GM21367 (cell line): ENCODE measurements at regions not wholly inside any gene's neighbourhood (a gene's known extent, or its start where the extent isn't known, plus 50 kb on each side); places are given as distances from the start of the nearest gene placed in this dataset.
"Not testable (repeated sequence)": the region's sequence is repeated elsewhere in the genome, so short reads cannot be mapped to it uniquely, and the experiment has no call there.

ENCODE experiments used
- ATAC-seq: cut with Tn5 transposase; IDR thresholded peaks from one replicate; pipeline ENCODE4 v1.9.1; 2021; ENCODE audit not compliant: unreplicated experiment

- no peak for ATAC-seq
Measured at GRCh38 chr6:155654474-155654873, 198.8 kb upstream of the NOX3 start.

DNA sequence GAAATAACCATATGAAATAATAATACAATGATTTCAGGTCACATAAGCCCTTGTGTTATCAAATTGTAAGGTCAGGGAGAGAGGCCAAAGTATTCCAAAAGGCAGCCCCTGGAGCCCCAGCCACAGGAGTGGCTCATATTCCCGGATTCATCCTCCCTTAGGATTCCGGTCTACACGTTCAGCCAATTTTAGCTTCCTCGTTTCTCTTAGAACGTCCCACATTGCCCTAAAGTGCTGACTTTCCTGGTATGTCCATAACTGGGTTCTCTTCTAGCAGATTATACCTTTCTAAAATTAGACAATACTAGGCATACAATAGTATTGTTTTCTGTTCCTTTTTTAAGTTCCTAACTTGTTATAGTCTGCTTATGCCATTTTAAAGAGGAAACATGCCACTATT is 192.7 kb upstream of the NOX3 start:
- ATAC-seq = no peak

GRCh38 chr6:155647354-155647753 is 191.7 kb upstream of the NOX3 start:
- no peak for ATAC-seq

- no peak for ATAC-seq
Measured at GRCh38 chr6:155646443-155646842, 190.8 kb upstream of the NOX3 start.

DNA sequence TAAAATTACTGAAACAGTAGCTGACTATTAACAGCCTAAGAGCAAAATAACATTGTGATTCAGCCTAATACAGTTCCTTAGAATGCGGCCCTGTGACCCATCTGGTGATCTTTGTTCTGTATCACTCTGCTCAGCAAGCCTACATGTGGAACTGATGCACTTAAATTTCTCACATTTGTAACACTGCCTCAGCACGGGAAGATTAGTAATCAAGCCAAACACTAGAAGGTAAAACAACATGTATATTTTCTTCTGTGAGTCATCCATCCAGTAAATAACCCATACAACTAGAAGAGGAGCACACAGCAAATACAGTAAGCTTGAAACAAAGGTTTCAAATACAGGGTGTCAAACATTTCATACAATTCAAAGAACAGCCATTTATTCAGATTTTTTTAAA is 189.7 kb upstream of the NOX3 start:
- ATAC-seq = no peak

GRCh38 chr6:155641603-155642002 is 186.0 kb upstream of the NOX3 start:
- no peak for ATAC-seq

DNA sequence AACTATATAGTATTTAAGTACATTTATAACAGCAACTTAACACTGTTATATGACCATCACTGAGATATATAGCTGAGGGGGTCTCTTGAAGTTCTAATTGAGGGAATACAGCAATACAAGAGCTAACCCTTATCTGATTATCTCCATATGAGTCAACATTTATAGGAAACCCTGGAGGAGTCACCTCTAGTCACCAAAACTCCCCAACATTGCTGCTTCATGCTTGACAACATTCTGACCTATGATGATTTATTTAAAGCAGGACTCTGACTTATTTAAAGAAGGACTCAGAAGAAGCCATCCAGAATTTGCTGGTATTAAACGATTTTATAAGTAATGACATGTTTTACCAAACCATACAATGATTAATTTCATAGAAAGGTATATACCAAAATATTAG is 182.6 kb upstream of the NOX3 start:
- no peak for ATAC-seq

DNA sequence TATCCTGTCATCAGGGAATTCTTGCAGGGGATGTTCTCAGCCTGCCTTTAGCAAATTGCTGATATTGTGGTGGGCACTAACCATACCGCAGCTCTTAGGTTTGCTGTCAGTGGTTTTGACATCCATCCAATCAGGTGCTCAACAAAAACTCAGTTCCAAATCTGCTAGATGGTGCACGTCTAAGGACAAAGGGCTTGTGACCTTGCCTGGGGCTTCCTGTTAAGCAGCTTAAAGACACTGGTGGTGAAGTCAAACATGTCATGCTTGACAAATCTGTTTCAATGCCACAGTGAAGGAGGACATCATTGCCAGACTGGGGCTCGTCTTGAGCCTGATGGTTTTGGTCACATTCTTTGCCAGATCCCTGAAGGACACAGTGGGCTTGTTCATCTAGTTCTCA is 179.8 kb upstream of the NOX3 start:
- ATAC-seq = no peak

- no peak for ATAC-seq
Measured at GRCh38 chr6:155630085-155630484, 174.4 kb upstream of the NOX3 start.

GRCh38 chr6:155629652-155630051 is 174.0 kb upstream of the NOX3 start:
- ATAC-seq = no peak

DNA sequence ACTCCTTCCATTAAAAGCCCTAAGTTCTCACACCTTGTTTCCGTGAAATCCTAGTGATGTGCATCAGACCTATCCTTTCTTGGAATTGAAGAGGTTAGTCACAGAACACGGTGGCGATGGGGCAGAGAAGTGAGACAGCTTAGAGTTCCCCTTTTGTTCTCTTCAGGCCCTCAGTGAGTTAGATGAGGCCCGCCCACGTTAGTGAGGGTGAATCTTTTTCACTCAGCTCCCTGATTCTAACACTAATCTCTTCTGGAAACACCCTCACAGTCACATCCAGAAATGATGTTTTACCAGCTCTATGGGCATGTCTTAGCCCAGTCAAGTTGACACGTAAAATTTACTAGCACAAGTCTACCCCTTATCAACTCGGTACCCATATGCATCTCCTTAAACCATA is 172.7 kb upstream of the NOX3 start:
- ATAC-seq = peak; percentile 72

GRCh38 chr6:155627722-155628212 is 172.1 kb upstream of the NOX3 start:
- ATAC-seq = not testable (repeated sequence)

DNA sequence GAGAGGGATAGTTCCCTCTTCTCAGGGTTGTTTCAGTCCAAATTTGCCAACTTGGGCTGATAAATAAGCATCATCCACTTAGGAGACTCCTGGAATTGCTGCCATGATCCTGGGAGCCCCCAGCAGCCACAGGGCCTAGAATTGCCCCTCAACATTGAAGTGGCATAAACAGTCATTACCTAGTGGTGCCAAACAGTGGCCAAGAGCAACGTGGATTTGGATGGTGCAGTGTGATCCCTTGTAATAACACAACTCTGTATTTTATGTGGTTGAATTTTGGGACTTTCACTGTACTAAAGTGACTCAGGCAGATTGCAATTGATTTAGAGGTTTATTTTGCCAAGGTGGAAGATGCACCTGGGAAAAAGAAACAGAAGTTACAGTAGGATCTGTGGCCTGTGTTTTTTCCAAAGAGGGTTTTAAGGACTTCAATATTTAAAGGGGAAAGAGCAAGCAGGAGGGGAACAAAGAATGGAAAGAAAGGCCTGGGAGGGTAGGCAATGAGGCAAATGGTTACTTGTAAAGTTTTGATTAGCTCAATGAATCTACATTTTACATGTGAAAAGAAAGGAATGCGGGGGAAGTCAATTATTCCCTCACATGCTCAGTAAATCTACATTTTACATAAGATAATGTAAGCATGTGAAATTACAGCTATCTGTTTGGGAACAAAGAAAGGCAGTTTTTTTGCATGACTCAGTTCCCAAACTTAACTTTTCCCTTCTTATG is 168.0 kb upstream of the NOX3 start:
- no peak for ATAC-seq

GRCh38 chr6:155614606-155615005 is 159.0 kb upstream of the NOX3 start:
- ATAC-seq = no peak

DNA sequence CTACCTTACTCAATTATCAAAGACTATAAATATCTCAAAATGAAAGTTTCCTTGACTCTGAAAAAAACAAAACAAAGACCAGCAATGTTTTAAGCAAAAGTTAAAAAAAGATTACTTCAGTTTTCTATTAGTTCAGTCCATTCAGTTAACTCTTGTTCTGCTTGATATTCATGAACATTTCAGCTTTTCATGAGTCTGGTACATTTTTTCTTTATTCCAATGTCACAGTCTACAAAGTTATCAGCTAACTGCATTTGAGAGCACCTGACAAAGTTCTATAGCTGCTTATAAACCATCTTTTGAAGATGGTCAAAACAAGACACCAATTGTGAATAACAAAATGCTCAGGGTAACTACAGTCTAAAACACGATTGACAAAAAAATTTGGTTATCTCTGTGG is 156.1 kb upstream of the NOX3 start:
- ATAC-seq = no peak

DNA sequence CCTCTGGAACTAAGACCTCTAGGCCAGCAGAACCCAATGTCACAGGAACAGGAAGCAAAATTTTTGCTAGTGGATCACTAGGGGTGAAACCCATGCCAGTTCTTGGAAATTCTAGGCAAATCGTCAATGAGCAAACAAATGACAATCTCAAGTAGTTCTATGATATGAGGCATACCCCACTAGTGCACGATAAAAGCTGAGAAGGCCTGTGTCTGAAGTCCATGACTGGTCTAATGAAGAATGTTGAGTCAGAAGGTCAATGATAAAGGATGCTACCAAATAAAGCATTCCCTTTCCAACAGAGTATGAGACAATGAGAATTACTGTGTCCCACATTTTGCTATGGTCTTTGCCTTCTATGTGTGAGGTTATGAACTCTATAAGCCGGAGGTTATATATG is 149.4 kb upstream of the NOX3 start:
- no peak for ATAC-seq

- ATAC-seq = no peak
Measured at GRCh38 chr6:155599561-155599960, 143.9 kb upstream of the NOX3 start.

- ATAC-seq = no peak
Measured at GRCh38 chr6:155599160-155599559, 143.5 kb upstream of the NOX3 start.

DNA sequence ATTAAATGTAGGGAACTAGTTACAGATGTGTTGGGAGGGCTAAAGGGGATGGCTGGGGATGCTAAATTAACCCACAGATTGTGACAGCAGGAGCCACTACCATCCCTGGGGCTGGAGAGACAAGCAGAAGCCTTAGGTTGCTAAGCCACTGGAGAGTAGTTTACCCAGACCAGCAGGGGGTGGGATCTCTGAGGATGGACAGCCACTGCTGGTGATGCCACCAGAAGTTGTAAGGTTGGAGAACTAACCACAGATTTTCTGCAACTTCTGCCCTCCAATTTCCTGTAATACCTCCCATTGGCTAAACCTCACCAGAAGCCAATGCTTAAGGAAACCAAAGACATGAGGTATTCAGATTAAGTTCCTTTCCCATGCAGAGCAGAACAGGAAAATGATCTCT is 139.6 kb upstream of the NOX3 start:
- no peak for ATAC-seq

- ATAC-seq = no peak
Measured at GRCh38 chr6:155591741-155592140, 136.1 kb upstream of the NOX3 start.

DNA sequence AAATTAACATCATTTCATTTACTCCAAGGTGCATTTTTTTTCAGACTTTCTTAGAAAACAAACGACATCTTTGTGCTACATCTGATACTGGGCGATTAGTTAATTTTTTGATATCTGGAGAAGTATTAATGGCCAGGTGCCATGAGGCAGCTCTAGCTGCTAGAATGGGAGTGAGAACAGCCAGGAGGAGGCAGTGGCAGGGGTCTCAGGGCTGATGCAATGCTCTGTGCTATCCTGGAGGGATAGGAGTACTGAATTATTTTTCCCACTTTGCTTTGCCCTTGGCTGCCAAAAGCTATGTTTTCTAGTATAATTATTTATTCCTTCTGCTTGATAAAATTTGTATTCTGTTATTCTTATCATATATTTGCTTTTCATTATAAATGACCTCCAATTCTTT is 133.6 kb upstream of the NOX3 start:
- ATAC-seq = no peak

GRCh38 chr6:155587817-155588216 is 132.2 kb upstream of the NOX3 start:
- no peak for ATAC-seq

DNA sequence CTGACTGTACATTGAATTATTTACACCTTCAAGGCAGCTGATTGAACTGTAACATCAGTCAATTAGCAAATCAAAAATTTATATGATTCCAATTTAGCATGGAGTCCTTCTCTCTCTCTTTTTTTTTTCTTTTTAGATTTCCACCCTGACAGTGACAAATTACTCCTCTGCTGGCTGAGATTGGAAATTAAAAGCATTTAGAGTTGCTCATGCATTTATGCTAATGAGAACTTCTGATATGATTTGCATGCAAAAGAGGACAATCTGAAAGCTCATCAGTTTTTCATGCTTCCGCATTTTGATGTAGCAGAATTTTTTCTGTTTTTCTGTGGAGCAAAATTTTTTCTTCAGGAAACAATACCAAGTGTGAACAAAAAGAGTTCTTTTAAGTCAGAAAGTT is 130.5 kb upstream of the NOX3 start:
- ATAC-seq = no peak
